ENCODE measurements at regions not wholly inside any gene's neighbourhood (a gene's known extent, or its start where the extent isn't known, plus 50 kb on each side); places are given as distances from the start of the nearest gene placed in this dataset.
"Not testable (repeated sequence)": the region's sequence is repeated elsewhere in the genome, so short reads cannot be mapped to it uniquely, and the experiment has no call there.

DNA sequence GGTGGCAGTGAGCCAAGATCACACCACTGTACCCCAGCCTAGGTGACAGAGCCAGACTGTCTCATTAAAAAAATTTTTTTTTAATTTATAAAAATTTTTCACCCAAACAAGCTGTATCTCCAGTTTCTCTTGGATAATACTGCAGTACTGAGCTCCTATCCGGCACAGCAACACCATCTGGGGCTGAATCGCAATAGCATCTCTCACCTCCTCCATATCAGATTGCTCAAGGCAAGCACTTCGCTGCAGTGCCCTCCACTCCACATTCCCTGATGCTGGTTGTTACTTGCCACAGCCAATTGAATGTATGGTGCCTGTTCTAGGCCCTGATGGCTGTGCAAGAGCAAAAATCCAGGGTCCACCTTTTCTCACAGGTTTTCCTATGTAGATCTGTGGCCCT lies 69.3 kb upstream of the FAM241A start:
- no peak for DNase-seq (ENCODE audit: low spot score)

DNA sequence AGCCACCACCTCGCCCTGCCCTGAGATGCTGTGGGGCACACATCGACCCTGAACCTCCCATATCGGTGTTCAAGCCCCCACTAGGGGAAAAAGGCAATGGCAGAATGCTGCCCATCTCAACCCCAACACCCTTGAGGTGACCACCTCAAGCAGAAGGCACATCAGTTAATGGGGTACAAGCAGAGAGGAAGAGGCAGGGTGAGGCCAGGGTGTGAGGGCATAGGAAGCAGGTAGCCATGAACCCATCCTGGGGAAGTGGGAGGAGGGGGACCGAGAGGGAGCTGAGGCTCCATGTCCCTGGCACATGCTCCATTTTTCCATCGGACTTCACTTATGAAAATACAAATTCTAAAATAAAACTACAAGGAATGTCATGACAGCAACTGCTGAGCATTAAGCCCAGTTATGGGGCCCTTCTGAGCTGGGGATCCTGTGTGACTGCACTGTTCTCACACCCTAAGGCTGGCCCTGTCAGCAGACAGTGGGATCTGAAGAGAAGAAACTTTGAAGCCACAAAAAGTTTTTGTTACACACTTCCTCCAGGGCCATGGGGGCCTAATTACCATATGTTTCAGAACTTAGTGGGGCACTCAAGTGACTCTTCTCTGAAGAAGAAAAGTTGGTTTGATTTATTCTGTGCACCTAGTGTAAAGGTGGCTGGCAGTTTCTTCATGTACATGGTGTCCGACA lies 68.2 kb upstream of the FAM241A start:
- DNase-seq (ENCODE audit: low spot score) = no peak

DNA sequence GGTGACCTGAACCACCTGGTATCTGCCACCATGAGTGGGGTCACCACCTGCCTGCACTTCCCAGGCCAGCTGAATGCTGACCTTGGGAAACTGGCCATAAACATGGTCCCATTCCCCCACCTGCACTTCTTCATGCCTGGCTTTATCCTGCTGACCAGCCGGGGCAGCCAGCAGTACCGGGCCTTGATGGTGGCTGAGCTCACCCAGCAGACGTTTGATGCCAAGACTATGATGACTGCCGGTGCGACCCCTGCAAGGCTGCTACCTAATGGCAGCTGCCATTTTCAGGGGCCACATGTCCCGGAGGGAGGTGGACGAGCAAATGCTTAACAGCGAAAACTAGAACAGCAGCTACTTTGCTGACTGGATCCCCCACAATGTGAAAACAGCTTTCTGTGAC lies 67.5 kb upstream of the FAM241A start:
- DNase-seq (ENCODE audit: low spot score) = no peak

DNA sequence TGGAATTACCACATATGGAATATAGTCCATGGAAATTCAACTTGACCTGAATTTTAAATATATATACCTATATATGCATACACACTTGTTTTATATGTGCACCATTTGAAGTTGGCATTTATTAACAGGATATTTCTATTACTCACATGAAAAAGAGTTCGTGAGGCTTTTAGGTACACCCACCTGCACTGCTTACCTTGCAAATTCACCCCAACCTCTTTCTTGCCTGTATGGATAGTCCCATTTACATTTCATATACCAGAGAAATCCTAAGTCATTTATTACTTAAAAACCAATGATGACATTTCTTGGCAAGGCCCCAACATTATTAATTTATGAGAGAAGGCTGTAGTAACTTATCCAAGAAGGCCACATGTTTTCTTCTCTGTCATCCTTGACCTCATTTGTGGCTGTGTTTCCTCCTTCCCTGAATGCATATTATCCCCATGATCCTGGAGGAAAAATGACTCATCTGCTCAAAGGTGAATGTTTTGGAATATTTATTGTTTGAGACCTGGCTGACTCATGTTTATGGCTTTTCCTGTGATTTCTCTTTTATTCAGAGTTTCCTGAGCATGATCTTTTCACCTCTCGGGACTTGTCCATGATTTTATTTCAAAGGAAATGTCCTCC lies 62.2 kb upstream of the FAM241A start:
- DNase-seq (ENCODE audit: low spot score) = no peak

DNA sequence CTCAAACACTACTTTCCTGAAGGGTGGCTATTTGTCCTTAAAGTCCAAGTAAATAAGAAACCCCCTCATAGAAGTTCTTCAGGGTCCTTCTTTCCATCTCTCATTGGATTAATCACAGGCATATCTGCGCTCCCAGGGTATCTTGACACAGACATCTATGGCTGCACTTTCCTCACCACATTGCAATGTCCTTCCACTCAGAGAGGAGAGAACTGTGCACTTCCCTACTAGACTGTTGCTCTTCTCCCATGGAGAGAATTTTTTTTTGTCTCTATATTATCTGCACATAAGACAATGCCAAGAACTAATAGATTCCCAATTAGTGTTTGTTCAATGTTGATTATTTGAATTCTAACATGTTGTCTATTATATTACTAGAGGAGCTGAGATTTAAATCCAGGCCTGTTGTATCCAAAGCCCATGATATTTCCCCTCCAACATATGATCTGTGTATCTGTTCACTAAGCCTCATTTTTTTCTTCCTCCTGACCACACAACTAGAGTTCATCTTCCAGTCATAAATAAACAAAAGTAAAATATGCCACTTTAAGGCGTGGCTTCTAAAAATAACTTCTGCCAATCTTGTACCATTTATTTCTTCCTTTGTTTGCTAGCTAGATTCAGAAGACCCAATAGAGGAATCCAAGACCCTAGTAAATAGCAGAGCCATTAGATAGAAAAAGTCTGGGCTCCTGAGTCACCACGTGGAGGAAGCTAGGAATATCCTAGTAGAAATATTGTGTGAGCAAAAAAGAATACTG lies 61.5 kb upstream of the FAM241A start:
- no peak for DNase-seq (ENCODE audit: low spot score)

DNA sequence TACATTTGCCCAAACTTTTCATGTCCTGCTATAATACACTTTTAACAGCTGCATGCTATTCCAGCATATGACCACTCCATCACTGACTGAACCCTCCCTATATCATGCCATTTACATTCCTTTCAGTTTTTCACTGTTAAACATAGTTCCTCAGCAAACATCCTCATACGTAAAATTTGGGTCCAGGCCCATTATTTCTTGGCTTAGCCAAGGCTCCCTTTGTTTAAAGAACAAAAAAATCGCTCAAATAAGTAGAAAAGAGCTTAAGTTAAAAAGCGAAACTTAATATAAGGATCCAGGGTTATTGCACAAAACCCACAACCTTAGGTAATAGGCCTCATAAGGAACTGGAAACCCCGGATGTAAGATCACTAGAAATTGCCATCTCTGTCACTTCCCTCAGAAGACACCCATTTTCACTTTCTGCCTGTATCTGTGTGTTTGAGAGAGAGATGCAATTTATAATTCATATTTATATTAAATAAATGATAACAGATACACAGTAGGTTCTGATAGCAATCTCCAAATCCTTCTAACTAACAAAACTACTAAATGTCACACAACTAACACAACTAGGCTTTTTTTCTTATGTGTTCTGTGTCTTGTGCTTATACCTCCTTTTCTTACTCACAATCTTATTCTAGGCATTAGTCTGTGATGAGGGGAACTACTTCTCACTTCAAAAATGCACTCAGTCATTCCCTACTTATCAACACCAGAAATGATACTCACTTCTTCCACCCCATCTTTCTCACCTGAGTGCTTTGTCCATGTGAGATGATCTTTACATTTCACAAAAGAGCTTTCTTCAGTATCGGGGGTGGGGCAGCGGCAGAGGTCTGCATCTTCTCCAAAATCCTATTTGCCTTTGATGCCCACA lies 59.9 kb upstream of the FAM241A start:
- DNase-seq (ENCODE audit: low spot score) = no peak

DNA sequence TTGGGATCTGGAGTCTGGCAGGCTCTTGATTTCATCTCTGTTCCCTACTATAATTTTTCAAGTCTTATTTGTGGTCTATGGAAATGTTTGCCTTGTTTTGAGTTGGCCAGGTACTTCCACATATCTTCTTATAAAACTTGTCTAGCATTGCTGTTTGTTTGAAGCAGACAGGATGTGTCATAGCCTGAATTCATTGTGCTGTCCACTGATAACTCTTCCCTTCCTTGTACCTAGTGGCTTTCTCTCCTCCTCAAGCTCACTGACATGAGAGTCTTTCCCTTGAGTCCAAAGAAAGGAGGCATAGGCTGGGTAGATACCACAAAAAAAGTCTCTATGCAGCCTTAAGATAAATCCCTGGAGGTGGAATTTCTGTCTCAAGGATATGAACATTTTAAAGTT lies 59.2 kb upstream of the FAM241A start:
- no peak for DNase-seq (ENCODE audit: low spot score)

DNA sequence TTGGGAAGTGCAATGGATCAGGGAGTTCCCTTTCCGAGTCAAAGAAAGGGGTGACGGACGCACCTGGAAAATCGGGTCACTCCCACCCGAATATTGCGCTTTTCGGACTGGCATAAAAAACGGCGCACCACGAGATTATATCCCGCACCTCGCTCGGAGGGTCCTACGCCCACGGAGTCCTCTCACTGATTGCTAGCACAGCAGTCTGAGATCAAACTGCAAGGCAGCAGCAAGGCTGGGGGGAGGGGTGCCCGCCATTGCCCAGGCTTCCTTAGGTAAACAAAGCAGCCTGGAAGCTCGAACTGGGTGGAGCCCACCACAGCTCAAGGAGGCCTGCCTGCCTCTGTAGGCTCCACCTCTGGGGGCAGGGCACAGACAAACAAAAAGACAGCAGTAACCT lies 58.6 kb upstream of the FAM241A start:
- DNase-seq (ENCODE audit: low spot score) = not testable (repeated sequence)

DNA sequence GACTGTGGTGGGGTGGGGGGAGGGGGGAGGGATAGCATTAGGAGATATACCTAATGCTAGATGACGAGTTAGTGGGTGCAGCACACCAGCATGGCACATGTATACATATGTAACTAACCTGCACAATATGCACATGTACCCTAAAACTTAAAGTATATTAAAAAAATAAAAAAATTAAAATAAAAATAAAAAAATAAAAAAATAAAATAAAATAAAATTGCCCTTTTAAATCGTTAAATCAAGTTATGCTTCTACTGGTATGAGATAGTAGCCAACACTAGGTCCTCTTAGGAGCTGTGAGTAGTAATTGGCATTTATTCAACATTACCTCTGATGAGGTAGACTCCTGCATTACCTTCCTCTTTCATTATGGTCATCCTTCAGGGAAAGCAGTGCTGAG lies 52.9 kb upstream of the FAM241A start:
- not testable (repeated sequence) for DNase-seq (ENCODE audit: low spot score)

DNA sequence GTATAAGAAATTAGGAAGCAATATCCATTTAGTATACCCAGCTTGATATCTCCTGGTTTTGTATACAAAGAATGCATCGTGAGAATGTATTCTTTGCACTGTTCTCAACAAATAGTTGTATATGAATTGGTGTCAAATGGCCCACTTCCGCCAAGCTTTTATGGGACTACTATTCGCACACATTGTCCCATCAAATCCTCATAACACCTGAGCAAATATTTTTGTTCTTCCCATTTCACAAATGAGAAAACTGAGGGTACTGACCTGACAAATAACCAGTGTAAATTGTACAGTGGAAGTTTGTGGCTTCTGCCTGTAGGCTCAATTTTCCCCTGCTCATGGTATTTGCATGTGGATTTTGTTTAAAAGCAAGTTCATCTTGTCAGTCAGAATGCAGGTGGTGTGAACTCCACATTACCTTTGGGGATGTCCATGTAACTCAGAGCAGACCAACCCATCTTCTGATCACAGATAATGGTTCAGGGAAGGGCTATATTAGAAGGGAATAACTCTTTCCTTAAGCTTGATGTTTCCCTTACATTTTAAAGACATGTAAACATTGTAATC lies 51.5 kb upstream of the FAM241A start:
- no peak for DNase-seq (ENCODE audit: low spot score)

DNA sequence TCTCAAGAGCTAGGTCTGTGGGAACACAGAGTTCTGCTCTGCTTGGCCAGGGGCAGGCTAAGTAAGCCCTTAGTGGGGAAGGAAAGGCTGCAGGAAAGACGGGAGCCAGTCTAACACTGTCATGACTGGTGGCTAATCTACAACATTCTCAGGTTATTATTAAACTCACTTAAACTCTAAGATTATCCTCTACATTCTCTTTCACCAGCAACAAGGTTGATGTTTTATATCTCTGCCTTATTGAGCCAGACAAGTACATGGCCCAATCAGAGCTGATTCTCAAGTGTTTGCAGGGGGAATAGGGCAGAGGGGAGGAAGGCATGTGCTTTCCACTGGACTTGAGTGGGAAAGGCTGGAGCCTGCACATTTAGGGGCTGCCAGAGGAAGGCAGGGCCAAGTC lies 50.9 kb upstream of the FAM241A start:
- no peak for DNase-seq (ENCODE audit: low spot score)

Small RNAs in the stretch of these regions (small RNA-seq; reads per million reads assigned to genes)
- gene MIR297 (0 reads per million in 2 experiments), gene RNU6-289P (0 reads per million in 2 experiments)
